ENCODE measurements at regions not wholly inside any gene's neighbourhood (a gene's known extent, or its start where the extent isn't known, plus 50 kb on each side); places are given as distances from the start of the nearest gene placed in this dataset.

GRCh38 chr1:58836408-58836807 lies 52.6 kb upstream of the JUN start:
- TF ChIP-seq CTCF (IDR thresholded peaks at IDR 0.05) = no peak
- TF ChIP-seq POLR2A (IDR thresholded peaks at IDR 0.05) = no peak
- no peak for TF ChIP-seq EP300 (IDR thresholded peaks at IDR 0.05)

All from ovary (tissue), 3 donors.